ENCODE measurements at regions not wholly inside any gene's neighbourhood (a gene's known extent, or its start where the extent isn't known, plus 50 kb on each side); places are given as distances from the start of the nearest gene placed in this dataset.

GRCh38 chr17:36728030-36728991, 126.9 kb downstream of the MRM1 start:
- DNase-seq (ENCODE audit: low read depth), result no peak

DNA sequence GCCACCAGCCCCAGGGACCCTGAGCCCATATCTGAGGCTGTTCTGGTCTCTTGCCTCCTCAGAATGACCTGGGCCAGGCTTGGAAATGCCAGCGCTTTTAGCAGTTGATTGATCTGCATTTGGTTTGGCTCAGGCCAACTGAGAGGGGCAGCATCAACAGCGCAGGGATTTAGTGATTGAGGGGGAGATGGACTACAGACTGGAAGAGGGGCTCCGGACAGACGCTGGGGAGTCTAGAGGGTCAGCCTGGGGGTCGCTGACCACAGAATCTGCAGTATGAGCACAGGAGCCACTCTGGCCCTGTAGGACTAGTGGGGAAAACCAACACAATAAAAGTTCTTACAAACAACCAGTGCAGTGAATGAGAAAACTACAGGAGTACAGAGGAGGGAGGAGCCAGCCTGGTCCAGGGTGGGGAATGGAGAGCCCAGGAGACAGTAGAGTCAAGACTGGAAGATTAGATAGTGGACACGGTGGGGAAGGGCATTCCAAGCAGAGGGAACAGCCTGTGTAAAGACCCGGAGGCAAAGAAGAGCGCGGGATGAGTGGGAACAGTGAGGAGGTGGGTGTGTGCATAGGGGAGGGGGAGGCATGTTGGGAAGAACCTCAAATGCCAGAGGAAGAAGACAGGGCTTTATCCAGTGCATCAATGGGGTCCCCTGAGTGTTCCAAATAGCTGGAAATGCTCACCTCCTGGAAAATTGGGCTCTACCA, 128.9 kb downstream of the MRM1 start:
- no peak for DNase-seq (ENCODE audit: low read depth)

- no peak for DNase-seq (ENCODE audit: low read depth)
Measured at GRCh38 chr17:36730857-36731490, 129.6 kb downstream of the MRM1 start.

DNA sequence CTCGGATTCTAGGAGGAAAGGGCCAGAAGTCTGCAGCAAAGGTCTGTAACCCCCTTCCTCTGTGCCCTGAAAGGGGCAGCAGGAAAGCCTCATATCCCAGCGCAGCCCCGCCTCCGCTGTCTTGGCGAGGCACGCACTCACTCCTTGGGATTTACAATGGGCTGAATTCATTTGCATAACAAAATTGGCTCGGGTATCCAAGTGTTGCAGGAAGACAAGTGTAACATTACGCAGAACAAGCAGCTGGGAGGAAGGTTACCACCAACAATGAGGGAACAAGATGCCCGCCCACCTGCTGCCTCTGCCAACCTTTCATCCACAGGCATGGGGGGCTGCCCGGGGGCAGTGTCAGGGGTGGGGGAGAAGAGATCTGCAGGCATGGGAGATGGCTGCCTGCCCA, 130.4 kb downstream of the MRM1 start:
- no peak for DNase-seq (ENCODE audit: low read depth)

DNA sequence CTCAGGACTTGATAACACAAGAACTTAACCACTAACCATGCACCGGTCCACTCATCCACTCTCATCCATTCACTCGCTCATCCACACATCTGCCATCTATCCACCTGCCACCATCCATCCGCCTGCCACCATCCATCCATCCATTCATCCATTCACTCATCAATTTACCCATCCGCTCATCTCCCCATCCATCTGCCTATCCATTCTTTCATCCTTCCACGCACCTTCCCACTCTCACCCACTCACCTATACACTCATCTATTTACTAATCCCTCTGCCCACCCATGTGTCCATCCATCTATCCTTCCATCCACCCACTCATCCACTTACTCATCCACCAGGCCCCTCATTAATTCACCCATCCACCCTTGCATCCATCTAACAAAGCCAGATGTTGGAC, 131.0 kb downstream of the MRM1 start:
- no peak for DNase-seq (ENCODE audit: low read depth)

GRCh38 chr17:36736201-36737156, 135.1 kb downstream of the MRM1 start:
- DNase-seq (ENCODE audit: low read depth), result no peak

- DNase-seq (ENCODE audit: low read depth), result no peak
Measured at GRCh38 chr17:36739208-36739607, 137.8 kb downstream of the MRM1 start.

- no peak for DNase-seq (ENCODE audit: low read depth)
Measured at GRCh38 chr17:36740157-36740556, 138.8 kb downstream of the MRM1 start.

GRCh38 chr17:36741019-36741902, 139.9 kb downstream of the MRM1 start:
- no peak for DNase-seq (ENCODE audit: low read depth)

- no peak for DNase-seq (ENCODE audit: low read depth)
Measured at GRCh38 chr17:36742267-36743000, 141.1 kb downstream of the MRM1 start.

DNA sequence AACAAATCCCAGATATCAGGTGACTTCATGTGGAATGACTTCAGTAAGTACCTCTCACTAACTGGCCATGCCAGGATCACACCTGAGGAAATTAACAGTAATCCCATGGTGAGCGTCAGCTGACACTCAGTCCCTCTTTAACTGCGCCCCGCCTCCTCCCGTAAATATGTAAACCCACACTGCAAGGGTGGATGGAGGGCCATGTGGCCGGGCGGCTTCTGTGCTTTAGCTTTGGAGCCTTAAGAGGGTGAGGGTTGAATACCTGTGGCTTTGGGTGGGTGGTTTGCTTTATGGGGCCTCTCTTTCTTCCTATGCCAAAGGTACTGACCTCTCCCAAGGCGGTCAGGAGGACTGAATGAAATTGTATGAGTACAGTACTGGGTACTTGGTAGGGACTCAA, 141.7 kb downstream of the MRM1 start:
- DNase-seq (ENCODE audit: low read depth), result peak; percentile 47

GRCh38 chr17:36746381-36747053, 145.1 kb downstream of the MRM1 start:
- DNase-seq (ENCODE audit: low read depth), result no peak

GRCh38 chr17:36747861-36748260, 146.5 kb downstream of the MRM1 start:
- no peak for DNase-seq (ENCODE audit: low read depth)

DNA sequence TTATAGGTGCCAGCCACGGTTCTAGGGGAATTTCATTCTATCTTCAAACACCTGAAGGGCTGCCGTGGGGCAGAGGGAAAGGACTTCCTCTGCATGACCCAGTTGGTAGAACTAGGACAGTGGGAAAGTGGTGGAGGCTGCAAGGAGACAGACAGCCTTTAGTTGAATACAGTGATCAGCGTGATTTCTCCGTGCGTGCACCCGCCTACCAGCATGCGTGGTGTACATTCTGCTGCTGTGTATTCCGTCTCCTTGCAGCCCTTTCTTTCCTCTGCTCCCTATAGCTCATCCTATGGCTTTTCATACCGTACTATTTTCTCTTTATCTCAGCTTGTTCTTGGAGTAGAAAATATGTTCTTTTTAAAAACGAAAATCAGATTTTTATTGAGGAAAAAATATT, 146.9 kb downstream of the MRM1 start:
- DNase-seq (ENCODE audit: low read depth), result no peak

DNA sequence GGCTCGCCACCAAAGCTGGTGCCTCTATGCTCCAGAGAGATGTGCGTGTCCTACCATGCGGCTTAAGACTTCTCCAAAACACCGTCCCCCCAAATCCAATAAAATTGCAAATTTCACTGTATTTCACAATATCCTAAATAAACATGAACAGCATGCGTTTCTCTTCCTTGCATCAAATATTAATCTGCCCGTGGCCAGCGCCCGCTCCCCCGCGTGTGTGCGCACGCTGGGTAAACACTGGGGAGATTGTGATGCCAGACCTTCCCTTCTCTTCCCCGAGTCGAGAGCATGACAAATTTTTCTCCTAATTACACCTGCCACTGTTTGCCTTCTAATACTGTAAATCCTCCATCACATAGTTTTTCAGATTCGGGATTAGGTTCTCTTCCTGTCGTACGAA, 148.1 kb downstream of the MRM1 start:
- DNase-seq (ENCODE audit: low read depth), result no peak

DNA sequence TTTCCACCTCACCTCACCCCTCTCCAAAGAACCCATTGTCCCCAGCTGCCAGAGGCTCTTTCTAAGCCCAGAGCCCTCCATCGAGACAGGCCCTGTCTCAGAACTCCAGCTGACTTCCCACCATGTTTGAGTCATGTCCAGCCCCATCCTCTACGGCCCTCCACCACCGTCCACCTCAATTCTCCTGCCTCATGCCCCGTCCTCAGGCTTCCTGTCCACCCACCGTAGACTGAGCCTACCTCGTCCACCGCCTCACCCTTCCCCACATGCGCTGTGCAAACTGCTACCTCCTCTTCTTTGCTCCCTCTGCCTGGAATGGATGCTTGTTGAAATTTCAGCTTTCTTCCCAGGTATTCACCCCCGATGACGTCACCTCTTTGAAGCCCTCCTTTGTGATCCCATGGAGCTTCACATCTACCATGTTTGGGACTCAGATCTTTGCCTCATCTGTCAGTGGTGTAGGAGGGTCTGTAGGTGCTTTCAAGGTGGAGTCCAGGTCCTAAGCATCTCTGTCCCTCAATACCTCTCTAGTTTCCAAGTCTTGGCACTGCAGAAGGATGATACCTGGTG, 149.0 kb downstream of the MRM1 start:
- no peak for DNase-seq (ENCODE audit: low read depth)

DNA sequence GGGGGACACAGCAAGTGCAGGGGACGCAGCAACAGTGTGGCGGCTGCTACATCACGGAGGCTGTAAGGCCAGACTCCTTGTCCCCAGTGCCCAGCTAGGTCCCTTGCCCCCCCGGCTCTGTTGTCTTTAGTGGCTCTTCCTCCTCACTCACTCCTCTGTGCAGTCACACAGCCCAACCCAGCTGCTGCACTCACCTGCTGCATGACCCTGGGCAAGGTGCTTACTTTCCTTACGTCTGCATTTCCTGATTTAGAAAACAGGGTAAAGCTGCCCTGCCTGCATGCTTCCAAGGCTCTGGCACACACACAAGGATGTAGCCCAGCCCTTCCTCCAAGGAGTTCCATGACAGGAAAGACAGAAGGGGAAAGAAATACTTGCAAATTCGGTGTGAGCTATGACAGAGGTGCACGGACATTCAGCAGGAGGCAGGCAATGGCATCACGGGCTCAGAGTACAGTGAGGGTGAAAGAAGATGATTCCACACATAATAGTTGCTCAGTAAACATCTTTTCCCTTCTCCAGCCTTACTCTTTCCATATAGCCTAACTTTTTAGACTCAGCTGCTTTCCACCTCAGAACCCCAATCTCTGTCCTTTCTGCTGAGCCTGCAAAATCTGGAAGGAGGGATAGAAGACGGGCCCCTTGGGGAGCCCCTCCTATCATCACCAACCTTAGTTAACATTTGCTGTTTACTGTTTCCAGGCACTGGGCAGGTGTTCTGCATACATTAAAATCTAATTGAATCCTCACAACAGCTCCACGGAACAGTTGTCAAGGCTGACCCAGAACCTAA, 150.9 kb downstream of the MRM1 start:
- DNase-seq (ENCODE audit: low read depth), result no peak

DNA sequence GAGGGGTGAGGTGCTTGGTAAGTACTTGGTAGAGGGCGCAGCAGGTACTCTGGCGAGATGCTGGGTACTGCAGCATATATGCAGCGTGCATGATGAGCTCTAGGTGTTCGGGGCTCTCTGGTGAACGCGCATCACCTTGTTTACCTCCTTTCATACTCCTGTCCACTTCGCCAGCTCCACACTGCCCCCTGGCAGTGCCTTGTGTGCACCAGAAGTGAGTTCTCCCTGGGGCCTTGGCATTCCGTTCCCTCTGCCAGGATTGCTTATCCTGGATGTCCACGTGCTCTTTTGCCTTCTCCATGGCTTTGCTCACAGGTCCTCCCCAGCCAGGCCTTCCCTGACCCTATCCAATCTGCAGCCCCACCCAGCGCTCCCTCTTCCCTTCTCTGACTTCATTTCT, 154.2 kb downstream of the MRM1 start:
- no peak for DNase-seq (ENCODE audit: low read depth)
